ENCODE measurements at regions not wholly inside any gene's neighbourhood (a gene's known extent, or its start where the extent isn't known, plus 50 kb on each side); places are given as distances from the start of the nearest gene placed in this dataset.
"Not testable (repeated sequence)": the region's sequence is repeated elsewhere in the genome, so short reads cannot be mapped to it uniquely, and the experiment has no call there.

DNA sequence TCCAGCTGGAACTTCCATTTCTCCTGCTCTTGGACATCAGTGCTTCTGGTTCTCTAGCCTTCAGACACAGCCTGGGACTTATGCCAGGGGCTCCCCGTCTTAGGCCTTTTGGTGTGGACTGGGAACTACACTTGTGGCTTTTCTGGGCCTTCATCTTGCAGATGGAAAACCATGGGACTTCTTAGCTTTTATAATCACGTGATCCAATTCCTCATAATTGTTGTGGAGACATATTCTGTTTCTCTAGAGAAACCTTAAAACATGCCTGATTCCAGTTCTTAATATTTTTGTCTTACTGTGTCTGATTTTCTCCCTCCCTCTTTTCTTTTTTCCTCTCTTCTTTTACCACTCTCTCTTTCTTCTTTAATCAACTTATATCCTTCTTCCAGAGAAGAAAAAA, 224.2 kb upstream of the FOXP2 start:
- in situ Hi-C loops (cut with MboI; ENCODE audit: low pct_unique_long_range_greater_than_20kb, low sequenced_read_pairs), result no loop called here
- DNase-seq, result no peak

DNA sequence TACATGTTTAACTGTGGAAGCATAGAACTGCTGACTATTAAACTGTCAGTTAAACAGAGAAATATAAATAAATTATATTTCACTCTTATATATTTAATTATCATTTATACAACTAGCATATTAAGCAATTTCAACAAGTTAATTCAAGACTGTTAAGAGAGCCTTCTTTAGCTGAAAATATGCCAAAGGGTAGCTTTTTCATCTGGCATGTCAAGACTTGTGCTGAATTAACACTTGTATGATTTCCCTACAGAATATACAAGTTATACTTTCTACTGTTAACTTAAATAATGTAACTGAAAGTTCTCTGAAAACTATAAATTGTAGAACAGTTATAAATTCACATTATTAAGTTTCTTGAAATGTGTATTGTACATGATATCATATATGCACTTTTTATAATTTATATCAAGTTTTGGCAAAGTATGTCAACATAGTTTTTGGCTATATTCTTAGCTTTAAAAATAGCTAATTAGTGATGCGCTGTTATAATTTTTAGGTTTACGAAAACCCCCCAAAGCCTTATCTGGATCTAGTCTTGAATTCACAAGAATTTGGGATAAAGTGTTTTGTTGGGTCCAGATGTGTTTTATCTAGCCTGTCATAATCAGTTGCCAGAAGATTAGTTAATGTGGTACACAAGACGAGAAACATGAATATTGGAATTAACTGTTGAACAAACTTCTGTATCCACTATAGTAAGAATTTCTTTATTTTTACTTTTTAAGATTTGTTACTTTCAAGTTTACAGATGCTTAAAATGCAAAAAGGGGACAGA, 231.1 kb upstream of the FOXP2 start:
- in situ Hi-C loops (cut with MboI; ENCODE audit: low pct_unique_long_range_greater_than_20kb, low sequenced_read_pairs), result no loop called here
- DNase-seq, result no peak

DNA sequence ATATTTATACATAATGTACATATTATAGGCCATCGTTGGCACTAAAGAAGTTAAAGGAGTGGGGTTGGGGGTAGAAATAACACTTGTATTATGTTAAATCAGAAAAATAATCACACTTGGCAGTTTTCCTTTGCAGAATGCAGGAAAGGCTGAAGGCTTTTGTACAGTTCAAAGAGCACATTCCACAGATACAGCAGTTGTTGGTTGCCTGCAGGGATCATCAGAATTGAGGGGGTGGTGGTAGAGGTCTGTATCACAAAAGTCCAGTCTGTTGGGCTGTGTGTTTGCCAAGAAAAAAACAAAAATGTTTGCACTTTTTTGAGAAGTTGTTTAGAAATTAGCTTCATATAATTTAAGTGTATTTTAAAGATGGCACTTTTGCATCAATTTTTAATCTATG, 231.8 kb upstream of the FOXP2 start:
- in situ Hi-C loops (cut with MboI; ENCODE audit: low pct_unique_long_range_greater_than_20kb, low sequenced_read_pairs), result no loop called here
- DNase-seq, result no peak

DNA sequence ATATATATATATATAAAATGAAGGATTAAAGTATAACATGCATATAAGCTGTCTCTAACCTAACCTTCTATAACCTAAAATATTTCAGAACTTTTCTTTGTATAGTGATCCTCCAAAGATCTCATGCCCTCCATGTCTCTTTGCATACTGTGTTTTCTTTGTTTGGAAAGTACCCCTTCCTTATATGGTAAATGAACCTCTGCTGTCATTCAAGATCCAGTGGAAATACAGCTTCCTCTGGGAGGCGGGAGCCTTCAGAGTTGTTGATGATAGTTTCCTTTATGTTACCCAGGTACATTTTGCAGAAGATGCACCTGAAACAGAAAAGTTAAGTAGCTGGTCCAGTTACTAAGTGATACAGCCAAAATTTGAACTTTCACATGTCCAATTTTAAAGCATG, 233.3 kb upstream of the FOXP2 start:
- DNase-seq, result no peak

DNA sequence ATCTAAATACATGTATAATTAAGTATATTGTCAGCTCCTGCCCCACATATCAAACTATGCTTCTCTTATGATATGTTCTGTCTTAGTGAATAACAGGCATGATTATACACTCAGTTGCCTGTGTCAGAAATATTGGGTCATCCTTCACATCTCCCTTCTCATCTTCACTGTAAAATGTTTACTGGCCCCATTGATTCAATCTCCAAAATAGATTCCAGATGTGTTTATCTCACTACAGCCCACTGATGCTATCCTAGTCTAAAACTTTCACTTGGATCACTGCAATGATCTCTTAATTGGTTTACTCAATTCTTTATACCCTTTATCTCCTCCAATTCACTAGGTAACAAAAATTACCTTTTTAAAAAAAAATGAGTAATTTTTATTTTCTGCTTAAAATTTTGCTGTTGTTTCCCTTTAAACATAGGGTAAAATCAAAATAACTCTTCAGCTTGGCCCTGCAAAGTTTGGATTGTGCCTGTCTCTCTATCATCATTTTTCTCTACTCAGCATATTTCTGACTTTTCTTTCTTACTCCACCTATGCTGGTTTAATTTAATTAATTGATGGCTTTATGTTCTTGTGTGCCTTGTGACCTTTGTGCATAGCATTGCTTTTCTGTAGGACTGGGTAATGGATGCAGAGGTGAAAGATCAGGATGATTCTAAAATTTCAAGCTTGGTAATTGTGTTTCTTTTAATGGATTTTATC, 233.9 kb upstream of the FOXP2 start:
- DNase-seq, result no peak
- in situ Hi-C loops (cut with MboI; ENCODE audit: low pct_unique_long_range_greater_than_20kb, low sequenced_read_pairs), result no loop called here

More for the DNA sequence above, 233.3 kb upstream of the FOXP2 start:
- in situ Hi-C loops (cut with MboI; ENCODE audit: low pct_unique_long_range_greater_than_20kb, low sequenced_read_pairs), result no loop called here

DNA sequence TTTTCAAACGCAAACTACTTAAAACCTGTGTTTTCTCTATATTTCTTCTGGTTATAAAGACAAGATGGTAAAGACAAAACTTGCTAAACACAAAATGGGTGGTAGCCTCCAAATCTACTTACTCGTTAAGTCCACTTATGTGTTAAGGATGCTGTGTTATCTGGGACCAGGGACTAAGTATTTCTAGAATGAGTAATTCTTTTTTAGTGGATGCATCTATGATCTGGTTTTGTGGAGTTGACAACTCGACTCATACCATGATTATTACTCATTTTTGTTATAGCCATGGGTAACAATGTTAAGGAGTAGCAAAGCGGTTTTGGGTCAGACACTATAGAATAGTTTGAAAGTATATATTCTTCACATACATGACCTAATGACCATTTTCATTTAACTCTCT, 239.5 kb upstream of the FOXP2 start:
- DNase-seq, result no peak

DNA sequence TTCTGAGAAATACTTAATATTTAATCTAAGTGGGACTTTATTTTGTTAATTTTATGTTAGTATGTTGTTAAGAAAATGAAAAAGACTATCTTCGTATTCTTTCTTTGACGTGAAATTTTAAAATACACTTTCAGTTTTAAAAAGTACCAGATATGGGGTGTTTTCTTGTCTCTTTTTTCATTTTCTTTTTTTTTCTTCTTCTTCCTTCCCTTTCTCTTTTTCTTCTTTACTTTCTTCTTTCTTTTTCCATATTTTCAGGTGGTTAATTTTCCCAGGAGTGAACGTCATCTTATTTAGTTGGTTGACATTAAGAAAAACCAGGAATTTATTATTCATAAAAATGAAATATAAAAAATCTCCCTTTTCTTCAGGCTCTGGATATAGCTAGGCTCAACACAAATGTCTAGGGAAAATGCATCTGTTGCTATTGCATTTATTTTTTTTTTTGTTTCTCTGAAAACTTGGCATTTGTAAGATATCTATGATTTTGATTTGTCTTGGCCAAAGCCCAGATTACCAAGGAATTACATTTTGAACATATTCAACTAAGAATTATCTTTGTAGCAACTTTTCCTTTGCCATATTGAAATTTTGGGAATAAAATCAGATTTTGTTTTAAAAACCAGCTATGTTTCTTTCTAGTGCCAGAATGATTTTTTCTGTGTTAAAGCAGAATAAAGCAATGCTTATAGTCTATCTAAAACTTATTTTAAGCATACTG, 241.3 kb upstream of the FOXP2 start:
- in situ Hi-C loops (cut with MboI; ENCODE audit: low pct_unique_long_range_greater_than_20kb, low sequenced_read_pairs), result no loop called here

More for the DNA sequence above, 239.5 kb upstream of the FOXP2 start:
- in situ Hi-C loops (cut with MboI; ENCODE audit: low pct_unique_long_range_greater_than_20kb, low sequenced_read_pairs), result no loop called here

DNA sequence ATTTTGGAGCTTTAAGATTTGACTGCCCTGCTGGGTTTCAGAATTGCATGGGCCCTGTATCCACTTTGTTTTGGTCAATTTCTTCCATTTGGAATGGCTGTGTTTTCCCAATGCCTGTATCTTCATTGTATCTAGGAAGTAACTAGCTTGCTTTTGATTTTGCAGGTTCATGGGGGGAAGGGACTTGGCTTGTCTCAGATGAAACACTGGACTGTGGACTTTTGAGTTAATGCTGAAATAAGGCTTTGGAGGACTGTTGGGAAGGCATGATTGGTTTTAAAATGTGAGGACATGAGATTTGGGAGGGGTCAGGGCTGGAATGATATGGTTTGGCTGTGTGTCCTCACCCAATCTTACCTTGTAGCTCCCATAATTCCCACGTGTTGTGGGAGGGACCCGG, 245.2 kb upstream of the FOXP2 start:
- in situ Hi-C loops (cut with MboI; ENCODE audit: low pct_unique_long_range_greater_than_20kb, low sequenced_read_pairs); DNase-seq: not testable (repeated sequence)

More for the DNA sequence above, 241.3 kb upstream of the FOXP2 start:
- DNase-seq, result no peak

DNA sequence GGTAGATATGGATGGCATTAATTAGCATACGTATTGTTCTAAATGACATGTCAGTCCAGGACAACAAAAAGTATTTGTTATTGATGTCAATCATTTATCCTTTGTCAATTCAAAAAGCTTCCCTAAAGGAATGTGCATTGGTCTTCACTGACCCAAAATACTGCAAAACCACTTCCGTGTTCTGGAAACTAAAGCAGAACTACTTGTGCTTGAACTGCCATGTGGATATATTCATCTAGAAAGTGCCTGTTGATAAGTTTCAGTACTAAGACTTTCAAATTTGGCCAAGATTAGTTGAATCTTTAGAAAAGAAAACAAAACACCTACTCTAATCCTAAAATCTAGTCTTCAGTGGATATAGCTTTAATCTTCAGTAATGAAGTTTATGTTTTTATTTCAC, 242.1 kb upstream of the PPP1R3A start:
- in situ Hi-C loops (cut with MboI; ENCODE audit: low pct_unique_long_range_greater_than_20kb, low sequenced_read_pairs), result no loop called here
- peak; percentile 66 for DNase-seq

DNA sequence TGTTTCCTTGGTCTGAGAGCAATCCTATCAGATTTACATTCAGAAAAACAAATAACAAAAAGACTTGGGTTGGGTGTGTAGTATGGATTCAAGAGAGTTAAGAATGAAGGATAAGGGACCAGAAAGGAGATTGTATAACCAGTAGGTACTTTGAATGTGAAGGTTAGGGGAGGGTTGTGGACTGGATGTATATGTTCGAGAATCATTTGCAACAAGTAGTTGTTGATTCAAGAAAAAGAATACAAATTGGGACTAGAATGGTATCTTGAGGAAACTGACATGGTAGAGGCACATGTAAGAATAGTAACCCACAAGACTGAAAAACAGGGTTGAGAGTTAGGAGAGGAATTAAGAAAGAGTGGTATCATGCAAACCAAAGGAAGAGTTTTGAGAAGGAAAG, 240.0 kb upstream of the PPP1R3A start:
- in situ Hi-C loops (cut with MboI; ENCODE audit: low pct_unique_long_range_greater_than_20kb, low sequenced_read_pairs), result no loop called here
- DNase-seq, result no peak

DNA sequence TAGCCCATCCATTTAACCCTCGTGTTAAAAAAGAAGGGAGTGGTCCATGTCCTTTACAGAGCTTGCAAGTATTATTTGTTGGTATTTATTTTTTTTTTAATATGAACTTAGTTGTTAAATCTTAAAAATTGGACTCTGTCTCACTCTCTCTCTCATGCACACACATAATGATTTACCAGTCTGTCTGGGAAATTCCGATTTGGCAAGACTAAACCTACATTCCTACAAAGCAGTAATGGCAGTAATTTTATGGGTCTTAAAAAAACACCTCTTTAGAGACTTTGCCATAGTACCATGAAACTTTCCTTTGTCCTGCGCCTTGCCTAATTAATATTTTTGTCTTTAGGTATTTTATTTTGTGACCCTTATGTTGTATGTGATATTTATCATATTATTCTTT, 239.5 kb upstream of the PPP1R3A start:
- in situ Hi-C loops (cut with MboI; ENCODE audit: low pct_unique_long_range_greater_than_20kb, low sequenced_read_pairs), result no loop called here
- DNase-seq, result no peak

DNA sequence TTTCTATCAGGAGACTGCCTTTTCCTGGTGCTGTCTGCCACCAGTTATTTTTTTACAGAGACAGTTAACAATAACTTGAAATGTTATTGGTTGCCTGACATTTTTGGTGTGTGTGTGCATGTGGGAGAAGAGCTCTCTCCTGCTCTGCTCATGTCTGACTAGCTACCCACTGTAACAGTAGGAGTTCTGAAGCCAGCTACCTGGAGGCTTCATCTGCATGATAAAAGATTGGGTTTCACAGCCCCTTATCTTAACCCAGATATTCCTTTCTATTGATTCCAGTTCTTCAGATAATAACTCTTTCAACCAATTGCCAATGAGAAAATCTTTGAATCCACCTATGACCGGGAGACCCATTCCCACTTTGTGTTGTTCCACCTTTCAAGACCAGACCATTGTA, 237.4 kb upstream of the PPP1R3A start:
- DNase-seq, result no peak
- in situ Hi-C loops (cut with MboI; ENCODE audit: low pct_unique_long_range_greater_than_20kb, low sequenced_read_pairs), result no loop called here

DNA sequence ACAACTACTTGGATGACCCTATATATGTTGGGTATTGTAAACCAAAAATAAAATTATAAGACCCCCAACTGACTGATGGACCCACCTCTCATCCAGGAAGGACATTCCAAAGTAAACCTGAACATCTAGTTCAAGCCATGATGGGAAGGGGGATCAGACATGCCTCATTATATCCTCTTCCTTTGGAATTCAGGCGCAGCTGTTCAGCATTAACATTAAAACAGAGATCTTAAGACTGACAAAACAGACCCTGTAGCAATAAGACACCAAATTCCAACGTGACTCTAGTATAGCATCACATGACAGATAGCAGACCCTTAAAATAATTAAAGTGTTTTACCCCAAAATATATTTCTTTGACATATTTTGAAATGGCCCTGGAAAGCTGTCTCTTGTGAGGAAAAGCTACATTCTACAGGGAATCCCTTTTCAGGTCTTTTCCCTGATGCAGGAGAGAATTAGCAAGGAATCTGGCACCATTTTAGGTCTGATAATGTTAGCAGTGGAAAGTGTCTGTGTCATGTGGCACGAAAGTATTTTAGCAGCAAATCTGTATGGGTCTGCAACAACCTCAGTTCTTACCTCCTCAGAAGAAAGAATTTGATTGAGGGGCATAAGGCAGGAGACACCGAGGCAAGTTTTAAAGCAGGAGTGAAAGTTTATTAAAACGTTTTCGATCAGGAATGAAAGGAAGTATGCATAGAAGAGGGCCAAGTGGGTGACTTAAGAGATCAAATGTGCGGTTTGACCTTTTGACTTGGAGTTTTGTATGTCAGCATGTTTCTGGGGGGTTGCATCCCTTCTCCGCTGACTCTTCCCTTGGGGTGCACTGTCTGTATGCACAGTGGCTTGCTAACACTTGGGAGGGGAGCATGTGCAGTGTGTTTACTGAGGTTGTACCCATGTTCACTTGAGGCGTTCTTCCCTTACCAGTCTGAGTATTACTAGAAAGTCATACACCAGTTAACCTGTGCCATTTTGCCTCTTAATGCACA, 236.6 kb upstream of the PPP1R3A start:
- no peak for DNase-seq
- in situ Hi-C loops (cut with MboI; ENCODE audit: low pct_unique_long_range_greater_than_20kb, low sequenced_read_pairs), result no loop called here

DNA sequence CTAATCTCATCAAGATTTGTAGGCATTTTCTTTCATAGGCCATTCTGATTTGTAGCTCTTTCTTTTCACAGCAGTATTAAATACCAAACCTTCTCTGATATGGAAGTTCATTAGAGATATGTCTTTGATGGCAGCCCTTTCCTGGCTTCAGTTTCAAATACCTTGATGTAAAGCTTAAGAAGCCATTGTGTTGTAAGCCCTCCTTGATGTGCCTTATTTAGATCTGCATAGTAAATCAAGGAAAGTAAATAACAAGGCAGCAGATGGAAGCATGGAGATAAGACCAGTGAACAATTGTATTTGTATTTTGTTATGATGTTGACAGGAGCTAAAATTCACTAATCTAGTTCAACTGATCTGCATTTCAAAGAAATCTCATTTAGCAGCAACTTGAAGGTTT, 234.9 kb upstream of the PPP1R3A start:
- DNase-seq, result no peak
- in situ Hi-C loops (cut with MboI; ENCODE audit: low pct_unique_long_range_greater_than_20kb, low sequenced_read_pairs), result no loop called here

DNA sequence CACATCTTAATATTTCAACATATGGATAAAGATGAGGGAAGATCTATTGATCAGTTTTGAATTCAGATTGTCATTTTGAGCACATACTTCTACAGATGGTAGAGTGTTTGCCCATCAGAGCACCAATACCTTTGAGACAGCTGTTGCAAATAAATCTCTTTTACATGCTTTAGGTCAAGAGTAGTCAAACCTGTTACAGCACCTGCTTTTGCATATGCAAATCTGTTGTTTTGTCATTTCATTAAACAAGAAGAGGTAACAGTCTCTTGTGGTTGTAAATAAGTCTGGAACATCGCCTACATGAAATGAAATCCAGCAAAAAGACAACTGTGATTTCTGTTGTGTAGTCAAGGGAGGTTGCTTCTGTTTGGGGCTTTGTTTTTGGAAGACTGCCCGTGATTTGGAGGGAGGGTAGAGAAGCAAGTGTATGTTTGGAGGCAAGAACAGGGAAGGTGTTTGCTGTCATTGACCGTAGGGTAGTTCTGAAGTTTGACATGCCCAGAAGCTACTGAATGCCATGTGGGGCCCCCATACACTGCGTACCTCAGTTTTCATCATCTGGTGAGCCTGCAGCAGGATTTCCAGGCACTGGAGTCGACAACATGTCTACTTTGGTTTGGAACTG, 233.6 kb upstream of the PPP1R3A start:
- in situ Hi-C loops (cut with MboI; ENCODE audit: low pct_unique_long_range_greater_than_20kb, low sequenced_read_pairs), result no loop called here

DNA sequence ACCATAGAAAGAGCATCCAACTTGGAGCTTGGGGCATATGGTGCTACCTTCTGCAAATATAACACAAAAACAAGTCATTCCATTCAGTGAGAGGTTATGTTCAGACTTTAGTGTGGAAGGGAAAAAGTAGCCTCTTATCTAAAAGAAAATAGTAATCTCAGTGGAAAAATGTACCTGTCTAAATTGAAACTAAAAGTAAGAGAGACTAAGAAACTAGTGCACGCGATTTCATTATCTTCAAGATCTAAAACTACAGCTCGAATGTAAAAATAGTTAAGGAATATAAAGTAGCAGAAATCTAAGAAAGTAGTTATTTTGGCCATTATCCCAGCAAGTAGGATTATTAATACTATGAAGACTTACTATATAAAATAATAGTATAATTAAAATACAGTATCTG, 233.0 kb upstream of the PPP1R3A start:
- in situ Hi-C loops (cut with MboI; ENCODE audit: low pct_unique_long_range_greater_than_20kb, low sequenced_read_pairs), result no loop called here

More for the DNA sequence above, 233.6 kb upstream of the PPP1R3A start:
- no peak for DNase-seq

DNA sequence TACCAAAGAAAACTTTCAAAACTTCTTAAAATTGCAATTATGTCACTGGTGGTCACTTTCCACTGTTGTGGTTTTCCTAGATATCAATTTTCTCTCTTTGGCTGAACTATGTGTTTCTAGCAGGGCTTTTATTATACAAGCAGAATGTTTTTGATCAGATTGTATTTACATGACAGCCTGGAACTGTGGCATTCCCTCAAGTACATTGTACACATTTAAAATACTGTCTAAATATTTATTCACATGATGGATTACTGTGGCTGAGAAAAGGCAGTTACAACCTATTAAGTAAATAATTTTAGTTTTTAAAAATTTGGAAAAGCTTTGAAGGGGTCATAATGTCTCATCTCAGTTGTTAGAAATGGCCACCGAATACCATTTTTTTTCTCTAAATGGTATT, 231.9 kb upstream of the PPP1R3A start:
- in situ Hi-C loops (cut with MboI; ENCODE audit: low pct_unique_long_range_greater_than_20kb, low sequenced_read_pairs), result no loop called here
- DNase-seq, result no peak

More for the DNA sequence above, 233.0 kb upstream of the PPP1R3A start:
- DNase-seq, result no peak

DNA sequence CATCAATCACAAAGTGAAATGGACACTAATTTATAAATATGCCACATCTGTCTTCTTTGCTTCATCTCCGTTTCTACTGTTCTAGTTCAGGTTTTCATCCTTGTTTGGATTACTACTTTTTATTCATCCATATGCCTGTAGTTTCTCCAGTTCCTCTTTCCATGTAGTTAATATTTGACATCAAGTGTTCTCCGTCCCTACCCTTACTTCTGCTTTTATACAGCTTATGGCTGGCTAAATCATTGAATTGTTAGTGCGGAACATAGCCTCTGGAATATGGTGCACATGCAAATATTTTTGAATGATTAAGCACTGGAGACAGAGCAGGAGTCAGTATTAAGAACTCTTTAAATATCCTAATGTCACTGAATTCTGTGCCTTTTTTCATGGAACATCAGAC, 230.0 kb upstream of the PPP1R3A start:
- in situ Hi-C loops (cut with MboI; ENCODE audit: low pct_unique_long_range_greater_than_20kb, low sequenced_read_pairs), result no loop called here
- DNase-seq, result peak; percentile 88

DNA sequence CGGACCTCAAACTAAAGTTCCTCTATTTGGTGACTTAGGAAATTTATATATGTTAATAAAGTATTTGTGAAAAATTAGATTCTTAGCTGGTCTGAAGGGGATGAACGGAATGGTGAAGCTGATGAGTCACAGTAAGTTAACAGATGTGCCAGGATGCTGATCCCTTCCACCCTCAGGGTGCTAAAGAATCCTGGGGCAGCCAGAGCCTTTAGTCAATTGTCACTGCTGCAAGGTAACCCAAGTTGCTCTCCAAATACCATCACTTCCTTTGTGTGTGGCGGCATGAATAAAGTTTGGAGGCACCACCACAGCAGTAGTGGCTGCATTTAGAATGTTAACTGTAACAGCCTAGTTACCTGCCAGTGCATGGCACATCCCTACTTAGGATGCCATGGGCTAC, 222.6 kb upstream of the PPP1R3A start:
- in situ Hi-C loops (cut with MboI; ENCODE audit: low pct_unique_long_range_greater_than_20kb, low sequenced_read_pairs), result no loop called here

More for the DNA sequence above, 222.6 kb upstream of the PPP1R3A start:
- DNase-seq, result no peak
